PFSK-1 (cell line): ENCODE measurements at regions not wholly inside any gene's neighbourhood (a gene's known extent, or its start where the extent isn't known, plus 50 kb on each side); places are given as distances from the start of the nearest gene placed in this dataset.

Experiments
- FOXP2 ChIP-seq: optimal IDR thresholded peaks from 2 replicates; pipeline ENCODE3; 2011; ENCODE audit warnings: borderline replicate concordance, control low read depth, inconsistent platforms; ENCODE audit not compliant: insufficient read depth; ENCODE audit errors: extremely low read length, extremely low read depth
- POLR2AphosphoS5 ChIP-seq: IDR thresholded peaks from 2 replicates; pipeline ENCODE4 v1.6.1; 2012; ENCODE audit warnings: low read depth, mild to moderate bottlenecking, control low read depth, low read length, moderate library complexity
- SIN3A ChIP-seq: IDR thresholded peaks from 2 replicates; pipeline ENCODE4 v1.6.1; 2012; ENCODE audit warnings: mild to moderate bottlenecking, low read length, moderate library complexity, borderline replicate concordance; ENCODE audit not compliant: insufficient read depth
- TAF1 ChIP-seq: IDR thresholded peaks from 2 replicates; pipeline ENCODE4 v1.6.1; 2012; ENCODE audit warnings: low read length, control low read depth, borderline replicate concordance; ENCODE audit not compliant: insufficient read depth
- TF ChIP-seq, protein P1 (sequence below), 2 experiments: IDR thresholded peaks; 2 replicates each; pipeline versions ENCODE4 v1.6.1 to v1.8.0; 2011 to 2012; ENCODE audit warnings: low read depth in 2 of 2, low read length in 2 of 2, control low read depth in 1 of 2, inconsistent platforms in 1 of 2, mild to moderate bottlenecking in 1 of 2, moderate library complexity in 1 of 2; ENCODE audit not compliant: insufficient read depth in 1 of 2

DNA sequence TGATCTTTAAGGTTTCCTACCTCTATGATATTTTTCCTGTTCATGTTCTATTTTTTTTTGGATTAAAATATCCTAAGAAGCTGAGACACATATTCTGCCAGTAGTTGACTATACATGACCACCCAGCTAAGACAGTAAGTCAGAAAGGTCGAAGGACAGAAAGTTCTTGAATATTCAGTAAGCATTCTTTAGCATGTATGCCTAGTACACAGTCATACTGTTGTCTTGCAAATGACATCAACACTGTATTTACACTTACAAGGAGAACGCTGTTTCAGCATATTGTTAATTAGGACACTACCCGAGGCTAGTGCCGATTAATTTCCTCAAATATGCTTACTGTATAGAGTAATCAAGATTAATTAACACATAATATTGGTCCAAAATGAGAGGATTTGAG is 300.6 kb downstream of the STIM2 start:
- TF ChIP-seq TAF1 = no peak
- TF ChIP-seq POLR2AphosphoS5 = no peak
- no peak for TF ChIP-seq SIN3A
- no peak for TF ChIP-seq FOXP2
- TF ChIP-seq, protein P1, sequence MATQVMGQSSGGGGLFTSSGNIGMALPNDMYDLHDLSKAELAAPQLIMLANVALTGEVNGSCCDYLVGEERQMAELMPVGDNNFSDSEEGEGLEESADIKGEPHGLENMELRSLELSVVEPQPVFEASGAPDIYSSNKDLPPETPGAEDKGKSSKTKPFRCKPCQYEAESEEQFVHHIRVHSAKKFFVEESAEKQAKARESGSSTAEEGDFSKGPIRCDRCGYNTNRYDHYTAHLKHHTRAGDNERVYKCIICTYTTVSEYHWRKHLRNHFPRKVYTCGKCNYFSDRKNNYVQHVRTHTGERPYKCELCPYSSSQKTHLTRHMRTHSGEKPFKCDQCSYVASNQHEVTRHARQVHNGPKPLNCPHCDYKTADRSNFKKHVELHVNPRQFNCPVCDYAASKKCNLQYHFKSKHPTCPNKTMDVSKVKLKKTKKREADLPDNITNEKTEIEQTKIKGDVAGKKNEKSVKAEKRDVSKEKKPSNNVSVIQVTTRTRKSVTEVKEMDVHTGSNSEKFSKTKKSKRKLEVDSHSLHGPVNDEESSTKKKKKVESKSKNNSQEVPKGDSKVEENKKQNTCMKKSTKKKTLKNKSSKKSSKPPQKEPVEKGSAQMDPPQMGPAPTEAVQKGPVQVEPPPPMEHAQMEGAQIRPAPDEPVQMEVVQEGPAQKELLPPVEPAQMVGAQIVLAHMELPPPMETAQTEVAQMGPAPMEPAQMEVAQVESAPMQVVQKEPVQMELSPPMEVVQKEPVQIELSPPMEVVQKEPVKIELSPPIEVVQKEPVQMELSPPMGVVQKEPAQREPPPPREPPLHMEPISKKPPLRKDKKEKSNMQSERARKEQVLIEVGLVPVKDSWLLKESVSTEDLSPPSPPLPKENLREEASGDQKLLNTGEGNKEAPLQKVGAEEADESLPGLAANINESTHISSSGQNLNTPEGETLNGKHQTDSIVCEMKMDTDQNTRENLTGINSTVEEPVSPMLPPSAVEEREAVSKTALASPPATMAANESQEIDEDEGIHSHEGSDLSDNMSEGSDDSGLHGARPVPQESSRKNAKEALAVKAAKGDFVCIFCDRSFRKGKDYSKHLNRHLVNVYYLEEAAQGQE (IDR thresholded peaks at IDR 0.05; ENCODE audit: insufficient read depth in 1 of 2, low read depth in 2 of 2, low read length in 2 of 2) = no peak

DNA sequence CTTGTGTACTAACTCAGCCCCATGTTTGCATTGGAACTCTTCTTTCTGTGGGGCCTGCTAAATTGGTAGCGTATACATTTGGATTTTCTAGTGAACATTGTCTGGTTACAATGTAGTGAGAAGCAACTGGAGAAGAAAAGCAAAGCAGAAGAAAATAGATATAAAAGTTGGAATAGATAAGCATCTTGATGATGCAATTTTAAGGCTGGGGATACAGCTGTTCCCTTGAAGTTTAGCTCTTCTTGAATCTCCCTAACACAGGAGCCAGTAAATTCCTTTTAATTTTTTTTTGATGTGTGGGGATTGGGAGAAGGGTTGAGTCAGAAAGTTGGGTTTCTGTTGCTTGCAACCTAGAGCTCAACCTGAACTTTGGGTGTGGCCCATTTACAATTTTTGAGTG is 308.1 kb downstream of the STIM2 start:
- TF ChIP-seq FOXP2 (no peak), SIN3A (no peak), TAF1 (no peak), POLR2AphosphoS5 (no peak)
- TF ChIP-seq, protein P1 (IDR thresholded peaks at IDR 0.05; ENCODE audit: insufficient read depth in 1 of 2, low read depth in 2 of 2, low read length in 2 of 2) = no peak

DNA sequence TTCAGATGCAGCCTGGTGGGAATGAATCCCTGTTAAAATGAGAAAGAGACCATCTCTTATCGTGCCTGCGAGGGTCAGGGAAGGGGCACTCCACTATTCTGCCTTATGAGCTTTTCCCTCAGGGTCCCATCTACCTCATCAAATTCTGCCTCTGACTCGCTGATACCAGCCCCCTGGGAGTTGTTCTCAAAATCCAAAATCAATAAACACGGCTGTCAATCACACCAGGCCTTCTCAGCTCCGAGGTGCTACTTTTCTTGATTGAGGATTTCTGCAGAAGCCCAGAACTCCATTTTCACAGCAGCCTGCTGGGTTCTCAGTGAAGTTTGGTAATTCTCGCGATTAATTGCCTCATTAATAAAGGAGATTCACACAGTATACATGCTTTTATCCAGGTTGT is 312.6 kb downstream of the STIM2 start:
- TF ChIP-seq FOXP2 = no peak
- TF ChIP-seq, protein P1 (IDR thresholded peaks at IDR 0.05; ENCODE audit: insufficient read depth in 1 of 2, low read depth in 2 of 2, low read length in 2 of 2) = no peak
- no peak for TF ChIP-seq TAF1
- no peak for TF ChIP-seq POLR2AphosphoS5
- TF ChIP-seq SIN3A = no peak

DNA sequence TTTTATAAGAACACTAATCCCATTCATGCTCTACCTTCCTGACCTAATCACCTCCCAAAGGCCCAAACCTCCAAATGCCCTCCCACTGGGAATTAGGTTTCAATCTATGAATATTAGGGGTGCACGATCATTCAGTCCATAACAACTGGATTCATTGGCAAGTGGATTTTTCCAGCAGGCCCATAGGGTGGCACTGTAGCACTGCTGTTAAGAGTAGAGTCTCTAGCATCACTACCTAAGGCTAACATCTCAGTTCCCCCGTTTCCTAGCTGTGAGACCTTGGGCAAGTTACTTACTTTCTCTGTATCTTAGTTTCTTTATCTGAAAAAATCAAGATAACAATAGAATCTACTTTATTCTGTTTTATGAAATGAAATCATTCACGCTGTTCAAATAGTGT is 315.8 kb downstream of the STIM2 start:
- no peak for TF ChIP-seq SIN3A
- TF ChIP-seq POLR2AphosphoS5 = no peak
- TF ChIP-seq, protein P1 (IDR thresholded peaks at IDR 0.05; ENCODE audit: insufficient read depth in 1 of 2, low read depth in 2 of 2, low read length in 2 of 2) = no peak
- no peak for TF ChIP-seq TAF1
- no peak for TF ChIP-seq FOXP2

DNA sequence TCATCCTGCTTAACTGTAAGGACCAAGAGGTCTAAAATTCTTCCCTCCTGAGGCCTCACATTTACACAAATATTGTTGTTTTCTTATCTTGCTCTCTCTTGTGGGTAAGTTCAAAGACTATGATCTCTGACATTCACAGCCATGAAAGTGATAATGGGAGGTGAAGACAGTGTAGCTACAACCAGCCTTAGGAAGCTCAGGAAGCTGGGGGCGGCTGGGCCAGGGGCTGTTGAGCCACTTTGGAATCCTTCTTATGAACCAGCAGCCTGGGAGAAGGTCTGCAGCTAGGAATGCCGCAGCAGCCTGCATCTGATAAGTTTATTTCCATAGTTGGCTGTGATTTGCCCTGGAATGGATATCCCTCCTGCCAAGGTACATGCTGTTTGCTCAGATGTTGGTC is 316.2 kb downstream of the STIM2 start:
- TF ChIP-seq POLR2AphosphoS5 = no peak
- no peak for TF ChIP-seq SIN3A
- no peak for TF ChIP-seq FOXP2
- TF ChIP-seq, protein P1 (IDR thresholded peaks at IDR 0.05; ENCODE audit: insufficient read depth in 1 of 2, low read depth in 2 of 2, low read length in 2 of 2) = no peak
- no peak for TF ChIP-seq TAF1
